HG03460 (cell line): ENCODE measurements at regions not wholly inside any gene's neighbourhood (a gene's known extent, or its start where the extent isn't known, plus 50 kb on each side); places are given as distances from the start of the nearest gene placed in this dataset.

Experiments used
- ATAC-seq: cut with Tn5 transposase; IDR thresholded peaks from one replicate; pipeline ENCODE4 v1.9.1; 2021; ENCODE audit not compliant: unreplicated experiment

DNA sequence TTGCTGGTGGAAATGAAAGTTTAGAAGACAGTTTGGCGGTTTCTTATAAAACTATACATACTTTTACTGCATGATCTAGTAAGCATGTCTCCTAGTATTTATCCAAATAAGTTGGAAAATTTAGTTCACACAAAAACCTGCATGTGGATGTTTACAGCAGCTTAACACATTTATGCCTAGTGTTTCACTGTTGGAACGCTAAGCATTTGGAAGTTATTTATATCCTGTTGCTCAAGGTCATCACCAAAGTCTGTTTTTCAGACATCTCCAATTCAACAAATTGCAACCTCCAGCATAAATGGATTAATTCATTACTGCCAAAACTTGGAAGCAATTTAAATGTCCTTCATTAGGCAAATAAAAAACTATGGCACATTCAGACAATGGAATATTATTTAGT lies 461.8 kb downstream of the SUCLA2 start:
- ATAC-seq, result no peak

- ATAC-seq, result no peak
Measured at GRCh38 chr13:47523771-47524170, 477.3 kb downstream of the SUCLA2 start.

DNA sequence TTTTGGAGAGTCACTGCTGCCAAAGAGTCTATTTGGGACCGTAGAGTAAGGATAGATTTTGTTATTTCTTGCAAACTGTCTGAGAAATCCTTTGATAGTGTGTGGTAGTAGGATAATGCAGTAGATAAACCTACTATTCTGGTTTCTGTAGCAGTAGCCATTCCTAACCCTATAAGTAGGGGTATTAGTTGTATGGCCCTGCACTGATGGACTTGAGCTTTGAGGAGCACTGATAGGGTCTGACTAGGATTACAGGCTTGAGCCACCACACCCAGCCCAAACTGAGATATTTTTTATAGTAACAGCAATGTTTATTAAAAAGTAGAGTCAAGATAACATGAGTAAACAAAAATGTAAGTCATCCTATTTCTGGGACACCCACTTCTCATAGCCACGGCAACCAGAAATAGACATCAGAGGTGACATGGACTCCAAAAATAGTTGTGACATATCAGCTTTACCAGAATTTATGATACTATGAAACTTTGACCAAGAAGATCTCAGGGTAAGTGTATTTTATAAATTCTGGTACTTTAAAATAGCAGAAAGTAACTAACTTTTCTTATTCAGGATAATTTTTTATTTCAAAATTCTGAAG lies 479.1 kb downstream of the SUCLA2 start:
- ATAC-seq, result no peak

DNA sequence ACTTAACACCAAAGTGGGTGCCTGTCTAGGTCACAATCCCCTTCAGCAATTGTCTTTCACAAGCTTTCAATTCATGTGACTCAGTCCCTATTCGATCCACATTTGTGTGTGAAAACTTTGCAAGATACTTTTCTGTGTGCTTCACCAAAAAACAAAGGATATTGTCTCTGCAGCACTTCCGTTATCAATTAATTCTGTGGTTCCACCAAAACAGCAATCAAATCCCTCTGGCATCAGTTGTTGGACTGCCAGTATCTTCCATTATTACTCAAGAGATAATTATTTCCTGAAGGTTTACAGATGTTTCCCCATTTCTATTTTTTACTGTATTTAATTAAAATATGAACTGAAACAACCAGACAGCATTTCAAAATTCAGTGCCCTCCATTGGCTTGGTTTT lies 481.4 kb downstream of the SUCLA2 start:
- no peak for ATAC-seq

- no peak for ATAC-seq
Measured at GRCh38 chr13:47518530-47518929, 482.5 kb downstream of the SUCLA2 start.

GRCh38 chr13:47511647-47512046 lies 489.4 kb downstream of the SUCLA2 start:
- no peak for ATAC-seq

GRCh38 chr13:47508527-47509228 lies 492.4 kb downstream of the SUCLA2 start:
- ATAC-seq, result no peak

DNA sequence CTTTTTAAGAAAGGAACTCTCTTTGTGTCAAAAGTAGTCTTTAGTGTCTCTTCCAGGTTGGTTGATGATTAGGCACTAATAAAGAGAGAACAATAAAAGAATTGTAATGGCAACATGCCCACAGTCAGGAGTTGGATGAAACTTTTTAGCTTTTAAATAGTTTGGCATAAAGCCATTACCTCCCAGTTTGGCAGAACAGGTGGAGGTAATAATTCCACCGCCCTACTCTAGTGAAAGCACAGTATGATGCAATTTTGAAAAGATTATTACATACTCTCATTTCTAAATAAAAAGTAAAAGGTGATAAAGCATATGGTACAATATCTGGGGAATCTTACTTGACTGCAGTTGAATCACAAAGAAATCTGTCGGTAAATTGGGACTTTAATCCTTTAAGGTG lies 497.6 kb downstream of the SUCLA2 start:
- no peak for ATAC-seq

DNA sequence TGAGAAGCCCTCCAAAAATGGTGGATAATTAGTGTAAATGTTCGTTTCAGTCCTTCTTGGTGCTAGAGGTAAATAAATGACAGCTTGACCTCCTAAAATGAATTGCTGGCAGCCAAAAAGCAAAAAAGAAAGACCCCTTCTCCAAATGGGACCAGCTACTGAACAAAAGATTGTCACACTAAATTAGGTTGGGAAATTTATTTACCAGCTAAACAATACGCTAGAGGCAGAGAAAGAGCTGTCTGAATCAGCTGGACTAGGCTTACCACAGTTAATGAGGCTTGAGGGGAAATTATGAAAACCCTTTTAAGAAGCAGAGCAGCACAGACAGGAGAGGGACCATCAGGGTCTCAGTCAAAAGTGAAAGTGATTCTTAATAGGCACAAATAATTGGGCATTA lies 498.9 kb downstream of the SUCLA2 start:
- ATAC-seq, result no peak

GRCh38 chr13:47499358-47500150 lies 501.5 kb downstream of the SUCLA2 start:
- no peak for ATAC-seq

DNA sequence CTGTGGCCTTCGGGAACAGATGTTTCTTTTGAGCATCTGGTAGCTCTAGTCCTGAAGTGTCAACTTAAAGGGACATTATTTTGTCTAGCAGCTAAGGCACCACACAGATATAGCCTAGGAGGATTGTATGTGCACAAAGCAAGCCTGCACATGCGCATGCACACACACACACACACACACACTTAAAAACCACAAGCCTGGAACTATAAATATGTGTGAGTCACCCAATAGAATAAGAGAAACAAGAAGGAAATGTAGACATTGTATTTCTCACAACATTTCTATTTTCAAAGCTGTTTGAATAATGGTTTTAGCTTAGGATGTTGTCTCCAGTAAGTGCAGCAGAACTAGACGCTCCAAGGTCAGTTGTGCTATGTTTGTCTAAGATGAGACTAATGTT lies 516.5 kb downstream of the SUCLA2 start:
- ATAC-seq, result no peak

- ATAC-seq, result no peak
Measured at GRCh38 chr13:47481536-47481935, 519.5 kb downstream of the SUCLA2 start.

DNA sequence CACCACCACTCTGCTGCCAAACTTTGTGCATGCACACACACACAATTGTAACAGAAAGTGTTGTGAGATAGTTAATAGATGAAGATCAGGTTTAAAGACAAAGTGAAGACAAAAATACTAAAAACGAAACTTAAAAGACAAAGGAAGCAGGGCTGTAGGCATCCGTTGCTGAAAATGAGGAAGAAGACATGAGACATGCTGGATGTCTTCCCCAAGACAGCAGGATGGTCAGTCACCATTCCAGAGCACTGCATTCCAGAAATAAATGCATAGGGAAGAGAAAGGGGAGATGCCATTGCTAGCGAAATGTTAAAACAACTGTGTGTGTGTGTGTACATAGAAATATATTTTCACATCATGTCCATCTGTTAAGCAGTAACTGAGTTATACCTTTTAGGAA lies 520.1 kb downstream of the SUCLA2 start:
- ATAC-seq, result no peak

DNA sequence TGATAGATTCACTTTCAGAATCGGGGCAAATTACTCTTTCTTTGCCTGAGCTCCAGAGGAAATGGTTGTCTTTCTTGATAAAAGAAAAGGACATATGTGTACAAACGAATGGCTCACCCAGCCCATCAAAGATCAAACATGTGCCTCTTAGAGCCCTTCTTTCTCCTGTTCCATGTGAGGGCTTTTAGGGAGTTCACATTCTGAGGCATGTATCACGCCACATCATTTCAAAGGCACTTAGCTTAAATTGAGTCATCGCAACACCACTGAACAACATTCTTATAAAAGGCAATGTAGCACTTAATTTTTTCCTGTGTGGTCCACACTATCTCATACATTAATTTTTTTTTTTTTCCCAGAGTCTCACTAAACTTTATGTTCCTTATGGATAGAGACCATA lies 521.0 kb downstream of the SUCLA2 start:
- no peak for ATAC-seq

DNA sequence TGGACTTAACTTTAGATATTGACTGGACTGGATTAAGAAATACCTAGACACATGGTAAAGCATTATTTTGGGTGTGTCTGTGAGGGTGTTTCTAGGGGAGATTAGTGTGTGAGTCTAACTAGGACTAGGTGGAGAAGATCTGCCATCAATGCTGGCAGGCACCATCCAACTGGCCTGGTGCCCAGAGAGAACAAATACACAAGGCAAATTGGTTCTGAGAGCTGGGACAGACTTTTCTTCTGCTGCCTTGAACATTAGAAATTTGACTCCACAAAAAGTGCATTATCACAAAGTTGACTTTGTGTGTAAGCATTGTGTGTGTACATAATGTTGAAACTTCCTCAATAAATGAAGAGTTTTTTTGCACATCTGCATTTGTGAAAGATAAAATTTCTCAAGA lies 522.1 kb downstream of the SUCLA2 start:
- ATAC-seq, result no peak

- no peak for ATAC-seq
Measured at GRCh38 chr13:47475441-47475948, 525.6 kb downstream of the SUCLA2 start.

- ATAC-seq, result no peak
Measured at GRCh38 chr13:47474839-47475238, 526.2 kb downstream of the SUCLA2 start.

- no peak for ATAC-seq
Measured at GRCh38 chr13:47474326-47474725, 526.7 kb downstream of the SUCLA2 start.

DNA sequence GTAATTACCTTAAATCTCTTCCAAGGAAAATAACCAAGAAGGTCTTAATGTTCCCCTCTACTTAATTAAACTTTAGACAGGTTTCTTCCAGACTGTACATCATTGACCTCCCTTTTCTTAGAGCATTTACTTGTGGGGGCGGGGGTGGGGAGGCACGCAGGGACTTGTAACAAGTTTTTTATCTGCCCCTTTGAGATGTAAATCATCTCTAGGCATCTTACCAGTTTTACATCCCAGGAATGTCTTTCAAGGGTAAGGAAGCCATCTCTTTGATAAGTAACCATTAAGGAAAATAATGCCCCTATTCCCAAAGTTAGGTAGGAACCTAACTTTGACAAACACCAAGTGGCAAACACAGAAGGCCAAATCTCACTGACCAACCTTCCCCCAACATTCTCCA lies 528.6 kb downstream of the SUCLA2 start:
- no peak for ATAC-seq

- ATAC-seq, result no peak
Measured at GRCh38 chr13:47463726-47464125, 537.3 kb downstream of the SUCLA2 start.

DNA sequence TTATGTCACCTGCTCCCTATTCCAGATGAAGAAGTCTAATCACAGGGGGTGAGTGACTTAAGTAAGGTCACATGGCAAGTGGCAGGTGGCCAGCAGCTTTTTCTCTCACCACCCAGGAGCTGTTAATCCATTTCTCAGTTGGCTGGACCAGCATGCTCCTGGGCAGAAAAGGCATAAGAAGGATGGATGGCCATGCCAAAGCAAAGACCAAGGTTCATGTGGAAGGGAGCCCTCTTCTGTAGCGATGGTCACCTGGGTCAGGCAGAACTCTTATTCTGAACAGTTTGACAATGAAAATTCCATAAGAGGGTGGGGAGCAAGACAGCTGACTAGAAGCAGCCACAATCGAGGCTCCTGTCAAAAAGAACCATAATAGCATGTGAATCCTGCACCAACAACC lies 538.1 kb downstream of the SUCLA2 start:
- ATAC-seq, result no peak

DNA sequence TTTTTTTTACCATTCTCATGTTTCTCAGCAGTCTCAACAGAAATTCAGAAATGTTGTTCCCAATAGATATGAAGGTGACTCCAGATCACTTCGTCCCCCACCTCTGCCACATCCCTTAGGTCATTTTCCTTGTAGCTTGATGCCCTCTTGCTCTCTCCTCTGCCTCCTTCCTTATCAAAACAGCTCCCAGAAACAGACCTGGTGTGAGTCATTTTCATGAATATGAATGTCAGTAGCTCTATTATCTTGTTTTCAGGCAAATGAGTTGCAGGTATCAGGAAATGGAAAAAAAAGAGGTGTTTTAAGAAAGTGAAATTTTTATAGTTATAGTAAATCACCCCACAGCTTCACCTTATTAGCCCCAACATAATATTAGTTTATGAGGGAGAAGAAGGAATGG lies 539.3 kb downstream of the SUCLA2 start:
- ATAC-seq, result no peak
